Suprapubic skin (tissue), 4 donors: ENCODE measurements at regions not wholly inside any gene's neighbourhood (a gene's known extent, or its start where the extent isn't known, plus 50 kb on each side); places are given as distances from the start of the nearest gene placed in this dataset.

Experiments
- EP300 ChIP-seq: sonication (generic); formaldehyde crosslinking; IDR thresholded peaks from one replicate; pipeline ENCODE4 v1.6.1; 2017; ENCODE audit warnings: antibody characterized with exemption
- POLR2A ChIP-seq, 2 donors: fragments of 450-650 bp; IDR thresholded peaks; one replicate each; pipeline ENCODE4 v1.6.1; 2017; ENCODE audit warnings: antibody characterized with exemption in 2 of 2, mild to moderate bottlenecking in 2 of 2, moderate library complexity in 2 of 2
- POLR2AphosphoS5 ChIP-seq, 3 donors: sonication (generic); formaldehyde crosslinking; IDR thresholded peaks; one replicate each; pipeline ENCODE4 v1.6.1; 2017; ENCODE audit warnings: antibody characterized with exemption in 3 of 3
- TF ChIP-seq, protein P1 (sequence below), 2 donors: fragments of 200-600 bp in 1 of 2; fragments of 450-650 bp in 1 of 2; sonication (generic) in 1 of 2; IDR thresholded peaks; one replicate each; pipeline ENCODE4 v1.5.1; 2016 to 2019; ENCODE audit warnings: antibody characterized with exemption in 2 of 2, mild to moderate bottlenecking in 1 of 2, moderate library complexity in 1 of 2

GRCh38 chr1:87226341-87226760, 102.3 kb upstream of the LMO4 start:
- TF ChIP-seq, protein P1, sequence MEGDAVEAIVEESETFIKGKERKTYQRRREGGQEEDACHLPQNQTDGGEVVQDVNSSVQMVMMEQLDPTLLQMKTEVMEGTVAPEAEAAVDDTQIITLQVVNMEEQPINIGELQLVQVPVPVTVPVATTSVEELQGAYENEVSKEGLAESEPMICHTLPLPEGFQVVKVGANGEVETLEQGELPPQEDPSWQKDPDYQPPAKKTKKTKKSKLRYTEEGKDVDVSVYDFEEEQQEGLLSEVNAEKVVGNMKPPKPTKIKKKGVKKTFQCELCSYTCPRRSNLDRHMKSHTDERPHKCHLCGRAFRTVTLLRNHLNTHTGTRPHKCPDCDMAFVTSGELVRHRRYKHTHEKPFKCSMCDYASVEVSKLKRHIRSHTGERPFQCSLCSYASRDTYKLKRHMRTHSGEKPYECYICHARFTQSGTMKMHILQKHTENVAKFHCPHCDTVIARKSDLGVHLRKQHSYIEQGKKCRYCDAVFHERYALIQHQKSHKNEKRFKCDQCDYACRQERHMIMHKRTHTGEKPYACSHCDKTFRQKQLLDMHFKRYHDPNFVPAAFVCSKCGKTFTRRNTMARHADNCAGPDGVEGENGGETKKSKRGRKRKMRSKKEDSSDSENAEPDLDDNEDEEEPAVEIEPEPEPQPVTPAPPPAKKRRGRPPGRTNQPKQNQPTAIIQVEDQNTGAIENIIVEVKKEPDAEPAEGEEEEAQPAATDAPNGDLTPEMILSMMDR (IDR thresholded peaks at IDR 0.05), result no peak
- TF ChIP-seq EP300, result no peak
- TF ChIP-seq POLR2AphosphoS5 (IDR thresholded peaks at IDR 0.05), result no peak
- TF ChIP-seq POLR2A (IDR thresholded peaks at IDR 0.05), result no peak
